ENCODE measurements at regions not wholly inside any gene's neighbourhood (a gene's known extent, or its start where the extent isn't known, plus 50 kb on each side); places are given as distances from the start of the nearest gene placed in this dataset.

GRCh38 chr7:112634107-112634506 is 153.3 kb downstream of the LSMEM1 start:
- POLR2A ChIA-PET, result no interaction called here
- H2AFZ ChIP-seq (ENCODE audit: low read depth), result no peak overlapping the region

GRCh38 chr7:112635742-112636141 is 154.5 kb downstream of the TMEM168 start:
- H3K36me3 ChIP-seq (replicated peaks in 1 of 2; ENCODE audit: control insufficient read depth in 1 of 2, insufficient read depth in 2 of 2, low read length in 1 of 2), result no peaks in the 10 kb centered on the region
- no peaks in the 10 kb centered on the region for H3F3A ChIP-seq (replicated peaks; ENCODE audit: insufficient read depth)
- H3K27me3 ChIP-seq (ENCODE audit: insufficient read depth), result no peaks in the 10 kb centered on the region
- DNase-seq, result no peak
- no peaks in the 10 kb centered on the region for H4K20me1 ChIP-seq (ENCODE audit: insufficient read depth)
- H3K4me2 ChIP-seq, result no peak overlapping the region
- no peaks in the 10 kb centered on the region for H3K9me3 ChIP-seq
- no peak overlapping the region for H3K27ac ChIP-seq (ENCODE audit: low read depth in 2 of 2, low read length in 1 of 2)
- H2AFZ ChIP-seq (ENCODE audit: low read depth), result no peak overlapping the region
- H3K9ac ChIP-seq, result no peak overlapping the region
- H3K9me2 ChIP-seq, result no peaks in the 10 kb centered on the region
- POLR2A ChIA-PET, result no interaction called here
- H3K4me3 ChIP-seq (ENCODE audit: low read depth in 2 of 2, low read length in 1 of 2), result no peak overlapping the region
- H3K79me2 ChIP-seq (ENCODE audit: insufficient read depth), result no peaks in the 10 kb centered on the region
- H3K4me1 ChIP-seq (ENCODE audit: control insufficient read depth in 1 of 2, insufficient read depth in 2 of 2, low read depth in 1 of 2, low read length in 1 of 2), result no peaks in the 10 kb centered on the region; a peak in 1 of 4 replicates
- CTCF ChIA-PET, result interaction anchor here (0.9 kb wide), 1 partner anchor 647 kb away, joined by 3 read pairs; no protein-coding TSS in a partner anchor
- TF ChIP-seq JUND (IDR thresholded peaks at IDR 0.05) (no peak), RAD21 (IDR thresholded peaks at IDR 0.05; ENCODE audit: low read length) (no peak), RCOR1 (IDR thresholded peaks at IDR 0.05; ENCODE audit: low read length) (no peak), SMC3 (IDR thresholded peaks at IDR 0.05; ENCODE audit: low read depth, low read length) (no peak), CTCF (IDR thresholded peaks at IDR 0.05) (no peak), FOSL2 (IDR thresholded peaks at IDR 0.05; ENCODE audit: borderline replicate concordance, low read depth) (no peak), GATA2 (CRISPR knock-in tag; IDR thresholded peaks at IDR 0.05) (no peak), FOXM1 (IDR thresholded peaks at IDR 0.05; ENCODE audit: low read depth) (no peak)

More at GRCh38 chr7:112634107-112634506, 153.3 kb downstream of the LSMEM1 start:
- TF ChIP-seq TEAD4 (IDR thresholded peaks at IDR 0.05; ENCODE audit: borderline replicate concordance, insufficient read depth) (no peak), POLR2AphosphoS5 (IDR thresholded peaks at IDR 0.05; ENCODE audit: low read depth, low read length) (no peak), YY1 (IDR thresholded peaks at IDR 0.05; ENCODE audit: low read depth) (no peak), USF1 (IDR thresholded peaks at IDR 0.05; ENCODE audit: borderline replicate concordance, low read depth) (no peak), CTCF (IDR thresholded peaks at IDR 0.05) (no peak), TCF12 (IDR thresholded peaks at IDR 0.05) (no peak), CHD2 (IDR thresholded peaks at IDR 0.05; ENCODE audit: low read length, partially characterized antibody) (no peak), RAD21 (IDR thresholded peaks at IDR 0.05; ENCODE audit: low read length) (no peak), FOSL2 (IDR thresholded peaks at IDR 0.05; ENCODE audit: borderline replicate concordance, low read depth) (no peak), GABPA (IDR thresholded peaks at IDR 0.05; ENCODE audit: low read depth) (no peak)
- Histone ChIP-seq H3K27me3 (ENCODE audit: insufficient read depth) (no peaks in the 10 kb centered on the region), H3K36me3 (replicated peaks in 1 of 2; ENCODE audit: control insufficient read depth in 1 of 2, insufficient read depth in 2 of 2, low read length in 1 of 2) (no peaks in the 10 kb centered on the region), H3K4me3 (ENCODE audit: low read depth in 2 of 2, low read length in 1 of 2) (no peak overlapping the region), H3K9ac (no peak overlapping the region), H3K79me2 (ENCODE audit: insufficient read depth) (no peaks in the 10 kb centered on the region), H3K4me2 (no peak overlapping the region), H3K9me3 (no peaks in the 10 kb centered on the region), H3K4me1 (ENCODE audit: control insufficient read depth in 1 of 2, insufficient read depth in 2 of 2, low read depth in 1 of 2, low read length in 1 of 2) (no peaks in the 10 kb centered on the region; a peak in 1 of 4 replicates), H4K20me1 (ENCODE audit: insufficient read depth) (no peaks in the 10 kb centered on the region), H3F3A (replicated peaks; ENCODE audit: insufficient read depth) (peaks cover 4% of the 10 kb centered on the region), H3K9me2 (no peaks in the 10 kb centered on the region), H3K27ac (ENCODE audit: low read depth in 2 of 2, low read length in 1 of 2) (no peak overlapping the region)
- 73% methylated on average over 3 of the region's 3 CpGs for WGBS (ENCODE audit: low lambda C conversion rate)
- no peak for DNase-seq
- CTCF ChIA-PET, result interaction anchor here (1.3 to 1.9 kb wide), 2 partner anchors 10 to 19 kb away, joined by 3 to 6 read pairs; no protein-coding TSS in a partner anchor

All from SK-N-SH (cell line).